ENCODE measurements at regions not wholly inside any gene's neighbourhood (a gene's known extent, or its start where the extent isn't known, plus 50 kb on each side); places are given as distances from the start of the nearest gene placed in this dataset.

- TF ChIP-seq SUZ12 (IDR thresholded peaks at IDR 0.05; ENCODE audit: extremely low read depth, insufficient read depth, insufficient read length) (no peak), YY1 (IDR thresholded peaks at IDR 0.05; ENCODE audit: insufficient read depth, insufficient read length) (no peak), ZNF274 (IDR thresholded peaks at IDR 0.05; ENCODE audit: low read depth, low read length) (no peak)
- Histone ChIP-seq H3K9me3 (ENCODE audit: insufficient read depth, low read length) (no peaks in the 10 kb centered on the region; the same call in 1 of the 2 replicates), H3K4me3 (ENCODE audit: insufficient read length, low read depth) (no peak overlapping the region), H3K9ac (ENCODE audit: insufficient read length, low read depth) (no peak overlapping the region), H3K36me3 (ENCODE audit: insufficient read depth, insufficient read length, low read length) (no peaks in the 10 kb centered on the region), H3K27me3 (ENCODE audit: insufficient read depth, insufficient read length) (no peaks in the 10 kb centered on the region), H3K4me1 (ENCODE audit: insufficient read depth, insufficient read length) (peaks cover 4% of the 10 kb centered on the region)
- no peak for DNase-seq (ENCODE audit: low read depth, low spot score)
These were observed 121.5 kb upstream of the SPATS2L start for GRCh38 chr2:200184748-200185627.

DNA sequence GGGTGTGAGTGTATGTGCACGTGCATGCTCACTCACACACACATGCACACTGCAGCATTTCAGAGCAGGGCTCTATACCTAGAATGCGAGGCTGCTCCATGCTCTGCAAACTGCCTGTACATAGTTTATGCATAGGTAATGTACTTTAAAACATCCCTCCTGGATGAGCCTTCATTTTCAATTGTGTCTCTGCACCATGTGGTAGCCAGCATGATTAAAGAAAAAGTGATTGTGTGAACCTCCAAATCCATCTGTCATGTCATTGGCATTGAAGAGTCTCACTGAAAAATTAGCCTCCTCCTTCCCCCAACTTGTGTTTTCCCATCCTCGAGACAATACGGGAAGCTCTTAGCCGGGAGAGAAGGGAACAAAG, 120.9 kb upstream of the SPATS2L start:
- TF ChIP-seq ZNF274 (IDR thresholded peaks at IDR 0.05; ENCODE audit: low read depth, low read length) (no peak), SUZ12 (IDR thresholded peaks at IDR 0.05; ENCODE audit: extremely low read depth, insufficient read depth, insufficient read length) (no peak), YY1 (IDR thresholded peaks at IDR 0.05; ENCODE audit: insufficient read depth, insufficient read length) (no peak)
- no peaks in the 10 kb centered on the region; the same call in 1 of the 2 replicates for H3K9me3 ChIP-seq (ENCODE audit: insufficient read depth, low read length)
- no peak for DNase-seq (ENCODE audit: low read depth, low spot score)
- no peaks in the 10 kb centered on the region for H3K27me3 ChIP-seq (ENCODE audit: insufficient read depth, insufficient read length)
- peaks cover 4% of the 10 kb centered on the region for H3K4me1 ChIP-seq (ENCODE audit: insufficient read depth, insufficient read length)
- H3K9ac ChIP-seq (ENCODE audit: insufficient read length, low read depth), result no peak overlapping the region
- no peaks in the 10 kb centered on the region for H3K36me3 ChIP-seq (ENCODE audit: insufficient read depth, insufficient read length, low read length)
- no peak overlapping the region for H3K4me3 ChIP-seq (ENCODE audit: insufficient read length, low read depth)

- Histone ChIP-seq H3K4me3 (ENCODE audit: insufficient read length, low read depth) (no peak overlapping the region), H3K36me3 (ENCODE audit: insufficient read depth, insufficient read length, low read length) (no peaks in the 10 kb centered on the region), H3K9me3 (ENCODE audit: insufficient read depth, low read length) (no peaks in the 10 kb centered on the region; the same call in 1 of the 2 replicates), H3K27me3 (ENCODE audit: insufficient read depth, insufficient read length) (no peaks in the 10 kb centered on the region), H3K9ac (ENCODE audit: insufficient read length, low read depth) (no peak overlapping the region), H3K4me1 (ENCODE audit: insufficient read depth, insufficient read length) (peaks cover 1% of the 10 kb centered on the region)
- TF ChIP-seq YY1 (IDR thresholded peaks at IDR 0.05; ENCODE audit: insufficient read depth, insufficient read length) (no peak), SUZ12 (IDR thresholded peaks at IDR 0.05; ENCODE audit: extremely low read depth, insufficient read depth, insufficient read length) (no peak), ZNF274 (IDR thresholded peaks at IDR 0.05; ENCODE audit: low read depth, low read length) (no peak)
- no peak for DNase-seq (ENCODE audit: low read depth, low spot score)
These were observed 120.5 kb upstream of the SPATS2L start for GRCh38 chr2:200186002-200186401.

GRCh38 chr2:200188876-200189275, 117.6 kb upstream of the SPATS2L start:
- no peak for TF ChIP-seq YY1 (IDR thresholded peaks at IDR 0.05; ENCODE audit: insufficient read depth, insufficient read length)
- TF ChIP-seq SUZ12 (IDR thresholded peaks at IDR 0.05; ENCODE audit: extremely low read depth, insufficient read depth, insufficient read length), result no peak
- TF ChIP-seq ZNF274 (IDR thresholded peaks at IDR 0.05; ENCODE audit: low read depth, low read length), result no peak
- no peaks in the 10 kb centered on the region for H3K4me1 ChIP-seq (ENCODE audit: insufficient read depth, insufficient read length)
- no peak for DNase-seq (ENCODE audit: low read depth, low spot score)
- no peaks in the 10 kb centered on the region; the same call in 1 of the 2 replicates for H3K9me3 ChIP-seq (ENCODE audit: insufficient read depth, low read length)
- H3K36me3 ChIP-seq (ENCODE audit: insufficient read depth, insufficient read length, low read length), result no peaks in the 10 kb centered on the region
- H3K9ac ChIP-seq (ENCODE audit: insufficient read length, low read depth), result no peak overlapping the region
- H3K4me3 ChIP-seq (ENCODE audit: insufficient read length, low read depth), result no peak overlapping the region
- no peaks in the 10 kb centered on the region for H3K27me3 ChIP-seq (ENCODE audit: insufficient read depth, insufficient read length)

- H3K4me3 ChIP-seq (ENCODE audit: insufficient read length, low read depth), result no peak overlapping the region
- no peak for DNase-seq (ENCODE audit: low read depth, low spot score)
- no peaks in the 10 kb centered on the region for H3K4me1 ChIP-seq (ENCODE audit: insufficient read depth, insufficient read length)
- H3K9ac ChIP-seq (ENCODE audit: insufficient read length, low read depth), result no peak overlapping the region
- no peaks in the 10 kb centered on the region; the same call in 1 of the 2 replicates for H3K9me3 ChIP-seq (ENCODE audit: insufficient read depth, low read length)
- TF ChIP-seq ZNF274 (IDR thresholded peaks at IDR 0.05; ENCODE audit: low read depth, low read length), result no peak
- TF ChIP-seq SUZ12 (IDR thresholded peaks at IDR 0.05; ENCODE audit: extremely low read depth, insufficient read depth, insufficient read length), result no peak
- no peak for TF ChIP-seq YY1 (IDR thresholded peaks at IDR 0.05; ENCODE audit: insufficient read depth, insufficient read length)
- no peaks in the 10 kb centered on the region for H3K27me3 ChIP-seq (ENCODE audit: insufficient read depth, insufficient read length)
- H3K36me3 ChIP-seq (ENCODE audit: insufficient read depth, insufficient read length, low read length), result no peaks in the 10 kb centered on the region
These were observed 116.5 kb upstream of the SPATS2L start for GRCh38 chr2:200189964-200190363.

GRCh38 chr2:200193331-200193730, 113.2 kb upstream of the SPATS2L start:
- DNase-seq (ENCODE audit: low read depth, low spot score), result no peak
- Histone ChIP-seq H3K27me3 (ENCODE audit: insufficient read depth, insufficient read length) (no peaks in the 10 kb centered on the region), H3K36me3 (ENCODE audit: insufficient read depth, insufficient read length, low read length) (no peaks in the 10 kb centered on the region), H3K9me3 (ENCODE audit: insufficient read depth, low read length) (no peaks in the 10 kb centered on the region), H3K4me3 (ENCODE audit: insufficient read length, low read depth) (no peak overlapping the region), H3K4me1 (ENCODE audit: insufficient read depth, insufficient read length) (no peaks in the 10 kb centered on the region), H3K9ac (ENCODE audit: insufficient read length, low read depth) (no peak overlapping the region)
- no peak for TF ChIP-seq SUZ12 (IDR thresholded peaks at IDR 0.05; ENCODE audit: extremely low read depth, insufficient read depth, insufficient read length)
- no peak for TF ChIP-seq ZNF274 (IDR thresholded peaks at IDR 0.05; ENCODE audit: low read depth, low read length)
- TF ChIP-seq YY1 (IDR thresholded peaks at IDR 0.05; ENCODE audit: insufficient read depth, insufficient read length), result no peak

DNA sequence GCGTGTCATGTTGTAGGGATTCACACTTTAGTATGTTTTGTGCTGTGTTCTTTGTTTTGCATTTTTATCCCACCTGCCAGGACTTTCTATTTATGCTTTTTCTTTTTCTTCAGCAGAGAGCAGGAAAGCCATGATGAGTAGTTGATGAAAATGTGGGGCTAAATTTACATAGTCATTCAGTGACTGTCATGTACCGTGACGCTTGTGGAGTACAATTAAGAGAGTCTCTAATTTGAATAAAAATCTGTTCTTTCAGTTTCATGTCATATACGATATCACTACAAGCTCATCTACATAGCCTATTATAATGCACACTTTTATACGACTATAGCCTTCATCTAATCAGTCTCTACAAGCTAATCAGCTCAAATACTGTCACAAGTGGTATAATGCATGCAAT, 112.7 kb upstream of the SPATS2L start:
- TF ChIP-seq ZNF274 (IDR thresholded peaks at IDR 0.05; ENCODE audit: low read depth, low read length) (no peak), YY1 (IDR thresholded peaks at IDR 0.05; ENCODE audit: insufficient read depth, insufficient read length) (no peak), SUZ12 (IDR thresholded peaks at IDR 0.05; ENCODE audit: extremely low read depth, insufficient read depth, insufficient read length) (no peak)
- no peaks in the 10 kb centered on the region for H3K27me3 ChIP-seq (ENCODE audit: insufficient read depth, insufficient read length)
- no peaks in the 10 kb centered on the region for H3K4me1 ChIP-seq (ENCODE audit: insufficient read depth, insufficient read length)
- H3K9ac ChIP-seq (ENCODE audit: insufficient read length, low read depth), result no peak overlapping the region
- H3K4me3 ChIP-seq (ENCODE audit: insufficient read length, low read depth), result no peak overlapping the region
- no peaks in the 10 kb centered on the region for H3K36me3 ChIP-seq (ENCODE audit: insufficient read depth, insufficient read length, low read length)
- H3K9me3 ChIP-seq (ENCODE audit: insufficient read depth, low read length), result no peaks in the 10 kb centered on the region
- DNase-seq (ENCODE audit: low read depth, low spot score), result no peak
